ENCODE measurements at regions not wholly inside any gene's neighbourhood (a gene's known extent, or its start where the extent isn't known, plus 50 kb on each side); places are given as distances from the start of the nearest gene placed in this dataset.

GRCh38 chr4:82042042-82042441 lies 331.7 kb downstream of the HNRNPD start:
- ATAC-seq (no peak), DNase-seq (ENCODE audit: low spot score) (no peak)

- DNase-seq (ENCODE audit: low spot score) (no peak), ATAC-seq (no peak)
Measured at GRCh38 chr4:82038936-82039335, 334.9 kb downstream of the HNRNPD start.

GRCh38 chr4:82036181-82036580 lies 337.6 kb downstream of the HNRNPD start:
- ATAC-seq: no peak
- DNase-seq (ENCODE audit: low spot score): no peak

GRCh38 chr4:82034878-82035277 lies 338.9 kb downstream of the HNRNPD start:
- ATAC-seq: no peak
- DNase-seq (ENCODE audit: low spot score): no peak

- ATAC-seq: no peak
- DNase-seq (ENCODE audit: low spot score): no peak
Measured at GRCh38 chr4:82033862-82034261, 339.9 kb downstream of the HNRNPD start.

GRCh38 chr4:82031376-82031927 lies 342.3 kb downstream of the HNRNPD start:
- ATAC-seq: no peak

GRCh38 chr4:82017680-82018079 lies 356.1 kb downstream of the HNRNPD start:
- DNase-seq (ENCODE audit: low spot score): no peak
- ATAC-seq: no peak

More at GRCh38 chr4:82031376-82031927, 342.3 kb downstream of the HNRNPD start:
- DNase-seq (ENCODE audit: low spot score): no peak

- no peak for ATAC-seq
- DNase-seq (ENCODE audit: low spot score): no peak
Measured at GRCh38 chr4:82005158-82005557, 368.6 kb downstream of the HNRNPD start.

- DNase-seq (ENCODE audit: low spot score) (no peak), ATAC-seq (no peak)
Measured at GRCh38 chr4:81997313-81997712, 376.5 kb downstream of the HNRNPD start.

- ATAC-seq (no peak), DNase-seq (ENCODE audit: low spot score) (no peak)
Measured at GRCh38 chr4:81990898-81991297, 382.9 kb downstream of the HNRNPD start.

GRCh38 chr4:81990211-81990610 lies 383.6 kb downstream of the HNRNPD start:
- ATAC-seq (no peak), DNase-seq (ENCODE audit: low spot score) (no peak)

- DNase-seq (ENCODE audit: low spot score): no peak
- no peak for ATAC-seq
Measured at GRCh38 chr4:81989202-81989601, 384.6 kb downstream of the HNRNPD start.

GRCh38 chr4:81988178-81988577 lies 385.6 kb downstream of the HNRNPD start:
- ATAC-seq (no peak), DNase-seq (ENCODE audit: low spot score) (no peak)

- DNase-seq (ENCODE audit: low spot score) (no peak), ATAC-seq (no peak)
Measured at GRCh38 chr4:81984746-81985145, 389.0 kb downstream of the HNRNPD start.

- no peak for DNase-seq (ENCODE audit: low spot score)
- no peak for ATAC-seq
Measured at GRCh38 chr4:81982846-81983540, 390.8 kb downstream of the HNRNPD start.

- ATAC-seq: peak; percentile 77
Measured at GRCh38 chr4:81981218-81981617, 392.6 kb downstream of the HNRNPD start.

GRCh38 chr4:81974523-81974922 lies 399.3 kb downstream of the HNRNPD start:
- ATAC-seq (no peak), DNase-seq (ENCODE audit: low spot score) (no peak)

More at GRCh38 chr4:81981218-81981617, 392.6 kb downstream of the HNRNPD start:
- no peak for DNase-seq (ENCODE audit: low spot score)

- ATAC-seq: no peak
Measured at GRCh38 chr4:81971637-81972381, 402.0 kb downstream of the HNRNPD start.

GRCh38 chr4:81971061-81971460 lies 402.7 kb downstream of the HNRNPD start:
- no peak for ATAC-seq
- no peak for DNase-seq (ENCODE audit: low spot score)

More at GRCh38 chr4:81971637-81972381, 402.0 kb downstream of the HNRNPD start:
- no peak for DNase-seq (ENCODE audit: low spot score)

GRCh38 chr4:81970454-81970853 lies 403.3 kb downstream of the HNRNPD start:
- ATAC-seq (no peak), DNase-seq (ENCODE audit: low spot score) (no peak)

- ATAC-seq: no peak
- DNase-seq (ENCODE audit: low spot score): no peak
Measured at GRCh38 chr4:81966676-81967075, 407.1 kb downstream of the HNRNPD start.

GRCh38 chr4:81965911-81966310 lies 407.9 kb downstream of the HNRNPD start:
- DNase-seq (ENCODE audit: low spot score): no peak
- no peak for ATAC-seq

Measured in left lobe of liver (tissue), 2 donors.